SK-N-SH (cell line): ENCODE measurements at regions not wholly inside any gene's neighbourhood (a gene's known extent, or its start where the extent isn't known, plus 50 kb on each side); places are given as distances from the start of the nearest gene placed in this dataset.

ENCODE experiments used
- EZH2phosphoT487 ChIP-seq: fragments of 200-600 bp; sonication (generic); IDR thresholded peaks from 2 replicates; pipeline ENCODE4 v1.6.1; 2017; ENCODE audit warnings: low read depth, mixed run types, mild to moderate bottlenecking, antibody characterized with exemption, moderate library complexity, borderline replicate concordance
- FOXJ3 ChIP-seq: sonication (generic); formaldehyde crosslinking; IDR thresholded peaks from 2 replicates; pipeline ENCODE4 v1.5.1; 2020; ENCODE audit warnings: mild to moderate bottlenecking, missing genetic modification reagents
- JUND ChIP-seq: IDR thresholded peaks from 2 replicates; pipeline ENCODE4 v1.4.0; 2012
- MAX ChIP-seq: IDR thresholded peaks from 2 replicates; pipeline ENCODE4 v1.4.0; 2012; ENCODE audit warnings: low read depth
- MXI1 ChIP-seq: IDR thresholded peaks from 2 replicates; pipeline ENCODE4 v1.6.1; 2012; ENCODE audit warnings: mild to moderate bottlenecking, low read depth, low read length, improper control_type of control experiment
- RAD21 ChIP-seq: IDR thresholded peaks from 2 replicates; pipeline ENCODE4 v1.6.1; 2012; ENCODE audit warnings: mild to moderate bottlenecking, low read length
- SIN3A ChIP-seq: IDR thresholded peaks from 2 replicates; pipeline ENCODE4 v1.6.1; 2012; ENCODE audit warnings: low read depth, mild to moderate bottlenecking, low read length, moderate library complexity, borderline replicate concordance
- SMC3 ChIP-seq: IDR thresholded peaks from 2 replicates; pipeline ENCODE4 v1.6.1; 2012; ENCODE audit warnings: low read depth, low read length, improper control_type of control experiment
- TAF1 ChIP-seq: IDR thresholded peaks from 2 replicates; pipeline ENCODE4 v1.6.1; 2012; ENCODE audit warnings: low read depth, mild to moderate bottlenecking, low read length, moderate library complexity, borderline replicate concordance
- TF ChIP-seq, protein P1 (sequence below): fragments of 200-600 bp; sonication (generic); IDR thresholded peaks from 2 replicates; pipeline ENCODE4 v1.6.1; 2017; ENCODE audit warnings: antibody characterized with exemption, mild to moderate bottlenecking, moderate library complexity
- TF ChIP-seq, protein P2 (sequence below): IDR thresholded peaks from 2 replicates; pipeline ENCODE4 v1.6.1; 2012; ENCODE audit warnings: mild to moderate bottlenecking, low read depth, low read length, moderate library complexity
- TF ChIP-seq, protein P3 (sequence below): fragments of 150-350 bp; IDR thresholded peaks from 2 replicates; pipeline ENCODE4 v1.6.1; 2017; ENCODE audit warnings: antibody characterized with exemption, low read length, low read depth, borderline replicate concordance

DNA sequence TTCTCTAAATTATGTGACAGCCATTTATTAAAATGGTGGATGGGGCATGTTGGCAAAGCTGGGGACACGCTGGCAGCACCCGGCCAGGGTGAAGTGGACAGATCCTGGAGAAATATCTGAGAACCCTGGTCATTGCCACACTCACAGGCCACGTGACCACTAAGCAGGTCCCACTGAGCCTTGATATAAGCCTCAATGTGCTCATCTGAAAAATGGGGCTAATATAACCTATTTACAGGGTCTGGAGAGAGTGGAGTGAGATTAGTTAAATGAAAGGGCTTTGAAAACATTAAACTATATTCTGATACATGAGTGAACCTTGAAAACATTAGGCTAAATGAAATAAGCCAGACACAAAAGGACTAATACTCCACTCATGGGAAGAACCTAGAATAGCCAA lies 108.9 kb downstream of the RBFOX3 start:
- TF ChIP-seq, protein P1, sequence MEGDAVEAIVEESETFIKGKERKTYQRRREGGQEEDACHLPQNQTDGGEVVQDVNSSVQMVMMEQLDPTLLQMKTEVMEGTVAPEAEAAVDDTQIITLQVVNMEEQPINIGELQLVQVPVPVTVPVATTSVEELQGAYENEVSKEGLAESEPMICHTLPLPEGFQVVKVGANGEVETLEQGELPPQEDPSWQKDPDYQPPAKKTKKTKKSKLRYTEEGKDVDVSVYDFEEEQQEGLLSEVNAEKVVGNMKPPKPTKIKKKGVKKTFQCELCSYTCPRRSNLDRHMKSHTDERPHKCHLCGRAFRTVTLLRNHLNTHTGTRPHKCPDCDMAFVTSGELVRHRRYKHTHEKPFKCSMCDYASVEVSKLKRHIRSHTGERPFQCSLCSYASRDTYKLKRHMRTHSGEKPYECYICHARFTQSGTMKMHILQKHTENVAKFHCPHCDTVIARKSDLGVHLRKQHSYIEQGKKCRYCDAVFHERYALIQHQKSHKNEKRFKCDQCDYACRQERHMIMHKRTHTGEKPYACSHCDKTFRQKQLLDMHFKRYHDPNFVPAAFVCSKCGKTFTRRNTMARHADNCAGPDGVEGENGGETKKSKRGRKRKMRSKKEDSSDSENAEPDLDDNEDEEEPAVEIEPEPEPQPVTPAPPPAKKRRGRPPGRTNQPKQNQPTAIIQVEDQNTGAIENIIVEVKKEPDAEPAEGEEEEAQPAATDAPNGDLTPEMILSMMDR, result no peak
- TF ChIP-seq EZH2phosphoT487 (no peak), SIN3A (no peak), JUND (no peak), FOXJ3 (CRISPR knock-in tag) (no peak), MXI1 (no peak), RAD21 (no peak), SMC3 (no peak), MAX (no peak), TAF1 (no peak)
- TF ChIP-seq, protein P2, sequence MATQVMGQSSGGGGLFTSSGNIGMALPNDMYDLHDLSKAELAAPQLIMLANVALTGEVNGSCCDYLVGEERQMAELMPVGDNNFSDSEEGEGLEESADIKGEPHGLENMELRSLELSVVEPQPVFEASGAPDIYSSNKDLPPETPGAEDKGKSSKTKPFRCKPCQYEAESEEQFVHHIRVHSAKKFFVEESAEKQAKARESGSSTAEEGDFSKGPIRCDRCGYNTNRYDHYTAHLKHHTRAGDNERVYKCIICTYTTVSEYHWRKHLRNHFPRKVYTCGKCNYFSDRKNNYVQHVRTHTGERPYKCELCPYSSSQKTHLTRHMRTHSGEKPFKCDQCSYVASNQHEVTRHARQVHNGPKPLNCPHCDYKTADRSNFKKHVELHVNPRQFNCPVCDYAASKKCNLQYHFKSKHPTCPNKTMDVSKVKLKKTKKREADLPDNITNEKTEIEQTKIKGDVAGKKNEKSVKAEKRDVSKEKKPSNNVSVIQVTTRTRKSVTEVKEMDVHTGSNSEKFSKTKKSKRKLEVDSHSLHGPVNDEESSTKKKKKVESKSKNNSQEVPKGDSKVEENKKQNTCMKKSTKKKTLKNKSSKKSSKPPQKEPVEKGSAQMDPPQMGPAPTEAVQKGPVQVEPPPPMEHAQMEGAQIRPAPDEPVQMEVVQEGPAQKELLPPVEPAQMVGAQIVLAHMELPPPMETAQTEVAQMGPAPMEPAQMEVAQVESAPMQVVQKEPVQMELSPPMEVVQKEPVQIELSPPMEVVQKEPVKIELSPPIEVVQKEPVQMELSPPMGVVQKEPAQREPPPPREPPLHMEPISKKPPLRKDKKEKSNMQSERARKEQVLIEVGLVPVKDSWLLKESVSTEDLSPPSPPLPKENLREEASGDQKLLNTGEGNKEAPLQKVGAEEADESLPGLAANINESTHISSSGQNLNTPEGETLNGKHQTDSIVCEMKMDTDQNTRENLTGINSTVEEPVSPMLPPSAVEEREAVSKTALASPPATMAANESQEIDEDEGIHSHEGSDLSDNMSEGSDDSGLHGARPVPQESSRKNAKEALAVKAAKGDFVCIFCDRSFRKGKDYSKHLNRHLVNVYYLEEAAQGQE, result no peak
- TF ChIP-seq, protein P3, sequence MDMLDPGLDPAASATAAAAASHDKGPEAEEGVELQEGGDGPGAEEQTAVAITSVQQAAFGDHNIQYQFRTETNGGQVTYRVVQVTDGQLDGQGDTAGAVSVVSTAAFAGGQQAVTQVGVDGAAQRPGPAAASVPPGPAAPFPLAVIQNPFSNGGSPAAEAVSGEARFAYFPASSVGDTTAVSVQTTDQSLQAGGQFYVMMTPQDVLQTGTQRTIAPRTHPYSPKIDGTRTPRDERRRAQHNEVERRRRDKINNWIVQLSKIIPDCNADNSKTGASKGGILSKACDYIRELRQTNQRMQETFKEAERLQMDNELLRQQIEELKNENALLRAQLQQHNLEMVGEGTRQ, result no peak
